ENCODE measurements at regions not wholly inside any gene's neighbourhood (a gene's known extent, or its start where the extent isn't known, plus 50 kb on each side); places are given as distances from the start of the nearest gene placed in this dataset.
"Not testable (repeated sequence)": the region's sequence is repeated elsewhere in the genome, so short reads cannot be mapped to it uniquely, and the experiment has no call there.

DNA sequence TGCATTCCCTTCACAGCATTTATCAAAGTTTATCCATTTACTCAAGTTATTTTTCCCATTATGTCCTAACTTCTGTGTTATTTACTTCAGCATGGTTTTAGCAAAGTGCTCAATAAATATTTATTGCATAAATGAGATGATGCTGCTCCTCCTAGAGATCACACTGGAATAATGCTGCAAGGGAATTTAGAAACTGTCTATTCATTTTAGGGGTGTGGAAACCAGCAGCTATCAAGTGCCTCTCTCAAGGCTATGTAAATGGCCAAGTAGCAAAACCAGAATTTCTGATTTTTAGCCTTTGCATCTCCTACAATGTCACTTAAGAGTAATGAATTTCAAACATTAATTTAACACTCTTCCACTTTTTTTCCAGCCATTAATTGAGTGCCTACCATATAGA, 316.2 kb downstream of the COL12A1 start:
- no peak for DNase-seq

DNA sequence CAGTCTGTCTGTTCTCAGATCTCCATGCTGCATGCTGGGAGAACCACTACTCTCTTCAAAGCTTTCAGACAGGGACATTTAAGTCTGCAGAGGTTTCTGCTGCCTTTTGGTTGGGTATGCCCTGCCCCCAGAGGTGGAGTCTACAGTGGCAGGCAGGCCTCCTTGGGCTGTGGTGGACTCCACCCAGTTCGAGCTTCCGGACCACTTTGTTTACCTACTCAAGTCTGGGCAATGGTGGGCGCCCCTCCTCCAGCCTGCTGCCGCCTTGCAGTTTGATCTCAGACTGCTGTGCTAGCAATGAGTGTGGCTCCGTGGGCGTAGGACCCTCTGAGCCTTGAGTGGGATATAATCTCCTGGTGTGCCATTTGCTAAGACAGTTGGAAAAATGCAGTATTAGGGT, 317.1 kb downstream of the COL12A1 start:
- DNase-seq: not testable (repeated sequence)

- peak in 2 of 3 donors; percentile 14 to 49 for DNase-seq
Observed at GRCh38 chr6:74879976-74880375, 325.9 kb downstream of the COL12A1 start.

DNA sequence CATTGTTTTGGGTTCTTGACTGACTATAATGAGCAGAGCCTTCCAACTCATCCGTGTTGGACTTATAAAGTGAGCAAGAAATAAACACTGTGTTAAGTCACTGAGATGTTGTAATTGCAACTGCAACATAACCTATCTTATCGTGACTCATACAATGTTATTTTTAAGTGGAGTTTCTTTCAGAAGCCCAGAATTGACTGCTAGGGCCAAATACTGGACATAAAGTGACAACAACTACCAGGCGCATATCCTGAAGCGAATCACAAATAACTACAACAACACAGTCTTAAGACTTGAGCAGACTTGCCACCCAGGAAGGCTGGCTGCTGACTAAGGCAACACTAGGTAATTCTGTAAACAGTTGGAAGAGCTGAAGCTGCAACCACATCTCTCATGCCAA, 326.6 kb downstream of the COL12A1 start:
- DNase-seq: peak in 1 of 3 donors; percentile 26

- DNase-seq: peak in 1 of 3 donors; percentile 51
Observed at GRCh38 chr6:74875193-74875592, 330.7 kb downstream of the COL12A1 start.

- DNase-seq: no peak
Observed at GRCh38 chr6:74872754-74873476, 332.9 kb downstream of the COL12A1 start.

GRCh38 chr6:74871757-74872156, 334.1 kb downstream of the COL12A1 start:
- peak in 1 of 3 donors; percentile 68 for DNase-seq

DNA sequence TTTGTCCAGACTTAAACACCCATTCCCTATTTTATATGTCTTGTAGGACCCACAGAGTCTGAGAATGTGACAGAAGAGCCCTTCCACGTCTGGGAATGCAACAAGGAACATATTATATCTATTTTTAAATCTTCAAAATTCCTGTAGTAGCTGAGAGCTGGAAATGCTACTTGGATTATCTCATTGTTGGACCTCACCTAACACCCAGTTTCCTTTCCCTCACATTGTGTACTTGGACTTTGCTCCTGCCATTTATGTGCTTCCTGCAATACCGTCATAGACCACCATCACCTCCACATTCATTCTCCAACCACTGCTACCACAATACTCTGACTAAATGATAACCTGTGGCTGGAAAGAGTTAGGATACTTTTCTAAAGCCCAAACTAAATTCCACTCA, 335.4 kb downstream of the COL12A1 start:
- DNase-seq: peak in 2 of 3 donors; percentile 48 to 77

DNA sequence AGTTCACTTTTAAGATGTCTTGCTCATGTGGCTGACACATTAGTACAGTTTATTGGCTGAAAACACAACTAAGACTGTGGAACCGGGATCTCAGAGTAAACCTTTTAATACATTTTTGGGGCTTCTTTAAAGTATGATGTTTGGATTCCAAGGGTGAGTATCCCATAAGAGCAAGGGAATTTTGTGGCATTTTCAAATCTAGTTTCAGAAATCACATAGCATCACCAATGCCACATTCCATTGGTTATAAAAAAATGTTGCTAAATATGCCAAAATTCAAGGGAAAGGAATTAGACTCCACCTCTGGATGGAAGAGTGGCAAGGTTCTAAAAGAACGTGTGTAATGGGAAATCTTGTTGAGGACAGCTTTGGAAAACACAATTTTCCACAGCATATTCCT, 338.6 kb downstream of the COL12A1 start:
- no peak for DNase-seq

DNA sequence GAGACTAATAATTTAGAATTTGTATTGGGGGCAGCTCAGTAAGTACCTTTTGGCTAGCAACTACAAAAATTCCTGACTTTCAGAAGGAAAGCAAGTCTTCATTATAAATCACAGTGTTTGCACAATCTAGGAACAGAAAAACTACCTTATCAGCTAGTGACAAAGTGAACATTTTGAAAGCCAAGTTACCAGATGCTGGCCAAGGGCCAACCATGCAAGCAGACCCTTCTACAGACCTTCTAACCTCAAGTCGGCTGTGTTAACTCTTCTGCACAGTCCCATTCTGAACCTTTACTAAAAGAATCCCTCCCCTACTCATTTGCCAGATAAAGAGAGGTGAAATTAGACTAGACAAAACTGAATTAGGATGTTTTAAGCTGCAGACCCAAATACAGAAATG, 341.9 kb downstream of the COL12A1 start:
- no peak for DNase-seq

GRCh38 chr6:74860456-74860855, 345.4 kb downstream of the COL12A1 start:
- DNase-seq: no peak

- no peak for DNase-seq
Observed at GRCh38 chr6:74857157-74857556, 348.7 kb downstream of the COL12A1 start.

DNA sequence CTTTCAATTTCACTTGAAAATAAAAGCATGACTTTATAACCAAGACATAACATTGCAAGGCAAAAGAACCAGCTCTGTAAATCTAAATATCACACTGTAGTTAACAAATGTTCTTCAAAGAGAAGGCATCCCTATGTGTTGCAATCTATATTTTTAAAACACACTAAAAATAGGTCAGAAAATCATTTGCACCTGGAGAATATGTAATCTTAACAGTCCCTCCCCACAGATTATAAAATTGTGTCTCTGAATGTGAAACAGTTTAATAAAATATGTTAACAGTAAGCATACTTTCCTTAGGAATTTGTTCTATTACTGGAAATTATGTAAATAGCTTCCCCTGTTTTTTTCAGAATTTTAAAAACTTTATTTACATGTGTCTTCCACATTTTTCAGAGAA, 351.9 kb downstream of the COL12A1 start:
- no peak for DNase-seq

- peak in 2 of 3 donors; percentile 39 to 40 for DNase-seq
Observed at GRCh38 chr6:74851596-74851995, 354.3 kb downstream of the COL12A1 start.

- DNase-seq: no peak
Observed at GRCh38 chr6:74840953-74841352, 364.9 kb downstream of the COL12A1 start.

- no peak for DNase-seq
Observed at GRCh38 chr6:74834967-74835366, 370.9 kb downstream of the COL12A1 start.

GRCh38 chr6:74826263-74826662, 379.6 kb downstream of the COL12A1 start:
- peak; percentile 19 to 84 (median 59) for DNase-seq

DNA sequence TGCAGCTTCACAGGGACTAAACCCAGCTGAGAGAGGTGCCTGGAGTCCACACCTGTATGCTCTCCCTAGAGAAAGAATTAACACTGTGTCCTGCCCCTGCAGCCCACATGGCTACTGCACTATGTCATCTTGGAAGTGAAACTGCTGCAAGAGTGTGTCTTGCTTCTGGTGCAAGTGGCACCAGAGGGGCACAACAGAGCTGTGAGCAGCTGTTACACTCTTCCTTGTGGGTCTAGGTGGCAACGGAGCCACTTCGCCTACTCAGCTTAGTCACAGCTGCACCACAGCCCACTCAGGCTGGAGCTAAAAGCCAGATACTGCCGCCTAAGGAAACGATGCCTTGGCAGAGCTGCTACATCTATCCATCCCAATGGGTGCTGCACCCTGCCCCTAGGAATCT, 391.4 kb downstream of the COL12A1 start:
- DNase-seq: no peak

DNA sequence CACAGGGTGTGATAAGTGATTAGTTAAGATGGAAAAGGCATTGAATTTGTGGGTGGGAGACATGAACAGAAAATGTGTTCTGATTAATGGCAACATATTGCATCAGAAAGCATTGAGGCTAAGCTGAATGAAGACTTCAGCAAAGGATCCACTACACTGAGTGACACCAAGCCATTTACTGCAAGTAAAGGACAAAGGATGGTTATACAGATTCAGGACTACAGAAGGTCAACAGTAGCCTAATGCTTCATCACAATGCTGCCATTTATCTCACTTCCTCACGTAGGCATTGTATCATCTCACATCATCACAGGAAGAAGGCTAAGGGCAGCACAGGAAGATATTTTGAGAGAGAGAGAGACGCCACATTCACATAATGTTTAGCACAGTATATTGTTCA, 398.2 kb downstream of the COL12A1 start:
- no peak for DNase-seq

GRCh38 chr6:74805916-74806696, 399.7 kb downstream of the COL12A1 start:
- DNase-seq: peak; percentile 35 to 88 (median 72)

DNA sequence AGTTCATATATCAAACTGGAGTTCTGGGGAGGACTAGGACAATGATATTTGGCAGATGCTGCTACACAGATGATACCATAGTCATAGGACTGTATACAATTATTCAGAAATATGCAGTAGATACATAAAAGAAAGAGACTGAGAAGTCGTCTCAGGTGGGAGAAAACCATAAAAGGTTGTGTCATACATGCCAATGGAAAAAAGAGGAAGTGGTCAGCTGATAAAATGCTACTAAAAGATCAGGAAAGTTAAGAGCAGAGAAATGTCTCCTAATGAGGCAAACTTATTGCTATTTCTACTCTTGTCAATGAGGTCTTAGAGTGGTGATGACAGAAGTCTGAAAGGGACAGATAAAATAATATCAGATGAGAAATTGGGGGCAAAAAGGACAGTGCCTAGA, 407.6 kb downstream of the COL12A1 start:
- DNase-seq: no peak

- DNase-seq: no peak
Observed at GRCh38 chr6:74785236-74785635, 420.6 kb downstream of the COL12A1 start.

DNA sequence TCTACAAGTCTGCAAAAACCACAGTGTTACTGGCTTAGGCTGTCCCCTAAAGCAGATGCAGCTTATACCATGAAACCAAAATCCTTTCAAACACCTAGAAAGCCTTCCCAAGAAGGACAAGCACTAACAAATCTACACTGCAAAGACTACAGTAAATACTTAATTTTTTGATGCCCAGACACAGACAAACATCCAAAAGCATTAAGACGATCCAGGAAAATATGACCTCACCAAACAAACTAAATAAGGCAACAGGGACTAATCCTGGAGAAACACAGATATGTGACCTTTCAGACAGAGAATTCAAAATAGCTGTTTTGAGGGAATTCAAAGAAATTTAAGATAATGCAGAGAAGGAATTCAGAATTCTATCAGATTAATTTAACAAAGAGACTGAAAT, 423.5 kb downstream of the COL12A1 start:
- DNase-seq: peak in 2 of 3 donors; percentile 13 to 60
